H1 (cell line): ENCODE measurements at regions not wholly inside any gene's neighbourhood (a gene's known extent, or its start where the extent isn't known, plus 50 kb on each side); places are given as distances from the start of the nearest gene placed in this dataset.

ENCODE experiments used
- CTCF ChIA-PET: fragments of 300-600 bp; sonication (Branson Sonifier 250); formaldehyde crosslinking; loops from one replicate; lab custom pipeline; 2021; ENCODE audit not compliant: partially characterized antibody; lab: Charles Lee
- POLR2A ChIA-PET: fragments of 300-600 bp; sonication (Branson Sonifier 250); formaldehyde crosslinking; loops from one replicate; lab custom pipeline; 2021; ENCODE audit warnings: inconsistent platforms; ENCODE audit not compliant: partially characterized antibody; lab: Charles Lee
- DNase-seq, 2 experiments: peaks; one replicate each; pipeline versions ENCODE4 v3.0.0 to v3.0.0-alpha.2; 2010 to 2022; ENCODE audit warnings: low spot score in 2 of 2, low read depth in 1 of 2, mixed read lengths in 1 of 2
- FAIRE-seq: peaks from 2 replicates; lab custom pipeline; 2011; peaks lifted over from hg19 to GRCh38; lab: Jason Lieb, UNC
- H2AFZ ChIP-seq: 2 replicates; pipeline ENCODE4 v1.8.1; 2012; ENCODE audit warnings: low read length, inconsistent platforms
- H2AK5ac ChIP-seq: 2 replicates; pipeline ENCODE4 v1.6.1; 2013; ENCODE audit warnings: low read depth, low read length
- H2BK120ac ChIP-seq: replicated peaks from 2 replicates; pipeline ENCODE3; 2013; ENCODE audit warnings: low read depth, low read length, inconsistent platforms
- H2BK12ac ChIP-seq: 2 replicates; pipeline ENCODE4 v1.6.1; 2013; ENCODE audit warnings: low read depth, low read length
- H2BK15ac ChIP-seq: 2 replicates; pipeline ENCODE4 v1.6.1; 2013; ENCODE audit warnings: low read length
- H2BK20ac ChIP-seq: 2 replicates; pipeline ENCODE4 v1.6.1; 2013; ENCODE audit warnings: low read length
- H2BK5ac ChIP-seq: 2 replicates; pipeline ENCODE4 v1.6.1; 2013; ENCODE audit warnings: low read depth, low read length
- H3K14ac ChIP-seq: 2 replicates; pipeline ENCODE4 v1.6.1; 2013; ENCODE audit warnings: inconsistent platforms; ENCODE audit not compliant: insufficient read length
- H3K18ac ChIP-seq: 2 replicates; pipeline ENCODE4 v1.6.1; 2013; ENCODE audit warnings: low read length; ENCODE audit errors: extremely low read depth
- H3K23ac ChIP-seq: 2 replicates; pipeline ENCODE4 v1.6.1; 2013; ENCODE audit warnings: inconsistent platforms; ENCODE audit not compliant: insufficient read length
- H3K23me2 ChIP-seq: 2 replicates; pipeline ENCODE4 v1.6.1; 2013; ENCODE audit warnings: low read depth, low read length
- H3K27ac ChIP-seq: 2 replicates; pipeline ENCODE4 v1.6.1; 2011; ENCODE audit warnings: low read depth, low read length, inconsistent platforms
- H3K27me3 ChIP-seq, 4 experiments: replicated peaks in 1 of 4; 1 replicate in 1 of 4; 2 replicates in 3 of 4; pipeline versions ENCODE4 v1.6.1 to v1.8.1; 2011 to 2013; ENCODE audit warnings: low read length in 3 of 4, mild to moderate bottlenecking in 3 of 4, inconsistent platforms in 2 of 4, mixed read lengths in 2 of 4, moderate library complexity in 1 of 4; ENCODE audit not compliant: control insufficient read depth in 3 of 4, insufficient read depth in 3 of 4; ENCODE audit errors: extremely low read depth in 1 of 4
- H3K36me3 ChIP-seq, 4 experiments: 2 replicates each; pipeline versions ENCODE4 v1.6.1 to v1.8.1; 2011 to 2013; ENCODE audit warnings: mild to moderate bottlenecking in 4 of 4, low read length in 3 of 4, moderate library complexity in 2 of 4, control low read depth in 1 of 4, inconsistent platforms in 1 of 4; ENCODE audit not compliant: insufficient read depth in 4 of 4, control insufficient read depth in 2 of 4
- H3K4ac ChIP-seq: replicated peaks from 2 replicates; pipeline ENCODE3; 2013; ENCODE audit warnings: low read length, low read depth, mixed read lengths, inconsistent platforms; ENCODE audit not compliant: insufficient read length
- H3K4me1 ChIP-seq, 4 experiments: replicated peaks in 1 of 4; 1 replicate in 1 of 4; 2 replicates in 3 of 4; pipeline versions ENCODE4 v1.6.1 to v1.8.1; 2011 to 2013; ENCODE audit warnings: low read length in 3 of 4, inconsistent platforms in 2 of 4, mixed read lengths in 1 of 4; ENCODE audit not compliant: insufficient read depth in 4 of 4, control insufficient read depth in 3 of 4
- H3K4me2 ChIP-seq, 2 experiments: 2 replicates each; pipeline versions ENCODE4 v1.6.1 to v1.8.1; 2011 to 2013; ENCODE audit warnings: low read depth in 2 of 2, low read length in 2 of 2, control low read depth in 1 of 2, inconsistent platforms in 1 of 2, mild to moderate bottlenecking in 1 of 2; ENCODE audit not compliant: insufficient read depth in 1 of 2
- H3K4me3 ChIP-seq, 4 experiments: fragments of 200-600, 300-600 bp in 1 of 4; sonication (generic), shearing (Covaris generic), sonication (Bioruptor Twin) in 1 of 4; 2 replicates each; pipeline versions ENCODE4 v1.5.1 to v1.8.1; 2011 to 2016; ENCODE audit warnings: low read length in 4 of 4, low read depth in 3 of 4, control low read depth in 2 of 4, inconsistent platforms in 2 of 4, mild to moderate bottlenecking in 2 of 4, mixed read lengths in 1 of 4, moderate library complexity in 1 of 4; ENCODE audit not compliant: insufficient read depth in 2 of 4; ENCODE audit errors: extremely low read depth in 1 of 4
- H3K56ac ChIP-seq: replicated peaks from 2 replicates; pipeline ENCODE3; 2013; ENCODE audit warnings: low read depth, mild to moderate bottlenecking, mixed read lengths, low read length, inconsistent platforms; ENCODE audit not compliant: insufficient read length
- H3K79me1 ChIP-seq: 2 replicates; pipeline ENCODE4 v1.6.1; 2013; ENCODE audit warnings: low read depth, low read length, control low read depth
- H3K79me2 ChIP-seq, 2 experiments: 2 replicates each; pipeline versions ENCODE4 v1.6.1 to v1.8.1; 2012 to 2013; ENCODE audit warnings: low read length in 2 of 2, mild to moderate bottlenecking in 2 of 2, inconsistent platforms in 1 of 2; ENCODE audit not compliant: insufficient read depth in 2 of 2, control insufficient read depth in 1 of 2
- H3K9ac ChIP-seq, 4 experiments: replicated peaks in 1 of 4; 1 replicate in 1 of 4; 2 replicates in 3 of 4; pipeline versions ENCODE4 v1.6.1 to v1.8.1; 2011 to 2013; ENCODE audit warnings: low read depth in 3 of 4, low read length in 3 of 4, control low read depth in 2 of 4, mild to moderate bottlenecking in 2 of 4, moderate library complexity in 2 of 4, inconsistent platforms in 1 of 4; ENCODE audit errors: extremely low read depth in 1 of 4
- H3K9me3 ChIP-seq, 2 experiments: 2 replicates each; pipeline versions ENCODE4 v1.6.1 to v1.8.1; 2012 to 2013; ENCODE audit warnings: mild to moderate bottlenecking in 2 of 2, moderate library complexity in 2 of 2, control low read depth in 1 of 2, inconsistent platforms in 1 of 2, low read depth in 1 of 2, low read length in 1 of 2, mixed read lengths in 1 of 2; ENCODE audit not compliant: insufficient read depth in 2 of 2
- H4K20me1 ChIP-seq, 2 experiments: replicated peaks in 1 of 2; 2 replicates each; pipeline versions ENCODE3 to v1.8.1; 2011 to 2013; ENCODE audit warnings: inconsistent platforms in 2 of 2, low read length in 2 of 2, mild to moderate bottlenecking in 1 of 2; ENCODE audit not compliant: insufficient read depth in 2 of 2, control insufficient read depth in 1 of 2
- H4K5ac ChIP-seq: 2 replicates; pipeline ENCODE4 v1.6.1; 2013; ENCODE audit warnings: low read length, low read depth, mixed read lengths, inconsistent platforms; ENCODE audit not compliant: insufficient read length
- H4K8ac ChIP-seq: 2 replicates; pipeline ENCODE4 v1.8.0; 2013; ENCODE audit warnings: mild to moderate bottlenecking, moderate library complexity, low read length, inconsistent platforms; ENCODE audit not compliant: insufficient read depth; ENCODE audit errors: extremely low read depth
- H4K91ac ChIP-seq: replicated peaks from 2 replicates; pipeline ENCODE3; 2013; ENCODE audit warnings: low read length, mixed read lengths, inconsistent platforms; ENCODE audit not compliant: insufficient read length
- ATF2 ChIP-seq: IDR thresholded peaks from 2 replicates; pipeline ENCODE4 v1.6.1; 2012; ENCODE audit warnings: low read length, inconsistent platforms
- BACH1 ChIP-seq: IDR thresholded peaks from 2 replicates; pipeline ENCODE4 v1.6.1; 2012; ENCODE audit warnings: low read length, improper control_type of control experiment
- BCL11A ChIP-seq, 2 experiments: IDR thresholded peaks; one replicate each; pipeline ENCODE4 v1.6.1; 2011; ENCODE audit warnings: low read depth in 2 of 2, low read length in 2 of 2, mild to moderate bottlenecking in 2 of 2
- BRCA1 ChIP-seq: IDR thresholded peaks from 2 replicates; pipeline ENCODE4 v1.6.1; 2012; ENCODE audit warnings: low read depth, low read length, improper control_type of control experiment
- CREB1 ChIP-seq: IDR thresholded peaks from 2 replicates; pipeline ENCODE4 v1.6.1; 2012; ENCODE audit warnings: inconsistent platforms
- RBBP5 ChIP-seq: IDR thresholded peaks from 2 replicates; pipeline ENCODE4 v1.7.1; 2012; ENCODE audit warnings: low read depth, mild to moderate bottlenecking, inconsistent platforms, low read length, moderate library complexity, borderline replicate concordance
- SIN3A ChIP-seq, 2 experiments: IDR thresholded peaks in 1 of 2; conservative IDR thresholded peaks in 1 of 2; 2 replicates each; pipeline ENCODE4 v1.6.1; 2011 to 2012; ENCODE audit warnings: low read length in 2 of 2, improper control_type of control experiment in 1 of 2, low read depth in 1 of 2, mild to moderate bottlenecking in 1 of 2
- SIRT6 ChIP-seq: IDR thresholded peaks from one replicate; pipeline ENCODE4 v1.7.1; 2012; ENCODE audit warnings: low read length, inconsistent platforms
- TCF12 ChIP-seq: IDR thresholded peaks from 2 replicates; pipeline ENCODE4 v1.6.1; 2011; ENCODE audit warnings: low read depth, mild to moderate bottlenecking, low read length
- TEAD4 ChIP-seq: IDR thresholded peaks from 2 replicates; pipeline ENCODE4 v1.6.1; 2012; ENCODE audit warnings: low read depth, low read length, inconsistent platforms, mixed read lengths
- WGBS, 2 experiments: shearing (Covaris generic) in 1 of 2; methylation state at CpG; one replicate each; pipeline versions ENCODE4 v1.1.6 to v1.1.7; 2013 to 2015; ENCODE audit warnings: low lambda C conversion rate in 2 of 2, mixed read lengths in 2 of 2, inconsistent platforms in 1 of 2, low coverage in 1 of 2, missing lambda C conversion rate in 1 of 2; ENCODE audit not compliant: insufficient replicate concordance in 2 of 2, insufficient coverage in 1 of 2, insufficient read length in 1 of 2; ENCODE audit errors: extremely low coverage in 1 of 2, missing lambda C conversion rate in 1 of 2; 5-methylcytosine and 5-hydroxymethylcytosine counted together

DNA sequence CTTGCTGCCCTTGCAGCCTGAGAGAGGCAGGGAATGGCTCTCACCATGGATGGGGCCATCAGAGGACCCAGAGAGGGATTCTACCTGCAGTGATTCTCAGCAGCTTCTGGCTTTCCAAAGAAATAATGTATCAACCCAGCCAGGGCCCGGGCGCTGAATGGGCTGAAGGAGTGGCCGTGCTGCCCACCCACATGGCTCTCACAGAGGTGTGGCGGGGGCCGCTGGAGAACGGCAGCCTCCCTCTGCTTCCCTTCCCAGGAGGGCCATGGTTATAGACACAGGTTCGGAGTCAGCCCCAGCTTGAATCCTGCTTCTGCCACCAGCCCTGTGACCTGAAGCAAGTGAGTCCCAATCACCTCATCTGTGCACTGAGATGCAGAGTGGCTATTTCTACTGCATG lies 82.7 kb downstream of the THAP12 start:
- no peak overlapping the region for H2BK5ac ChIP-seq
- no peak overlapping the region for H4K5ac ChIP-seq
- H3K4ac ChIP-seq: no peak overlapping the region
- no peak overlapping the region for H2AFZ ChIP-seq
- CTCF ChIA-PET: interaction anchor here (0.7 to 1.6 kb wide), 4 partner anchors 10 to 50 kb away, joined by 3 to 5 read pairs (median 4); no protein-coding TSS in a partner anchor
- no peak overlapping the region for H4K91ac ChIP-seq
- no peak overlapping the region for H3K4me3 ChIP-seq
- H3K36me3 ChIP-seq: no peaks in the 10 kb centered on the region
- H2BK20ac ChIP-seq: no peak overlapping the region
- POLR2A ChIA-PET: no interaction called here
- H3K56ac ChIP-seq: no peak overlapping the region
- FAIRE-seq: no peak
- H3K27me3 ChIP-seq: no peaks in the 10 kb centered on the region; a peak in 1 of 7 replicates
- H3K9ac ChIP-seq: no peak overlapping the region
- H3K18ac ChIP-seq: no peak overlapping the region; the same call in 1 of the 2 replicates
- H4K20me1 ChIP-seq: no peaks in the 10 kb centered on the region
- no peaks in the 10 kb centered on the region for H3K23me2 ChIP-seq
- no peak overlapping the region for H2BK15ac ChIP-seq
- no peak for TF ChIP-seq BCL11A (IDR thresholded peaks at IDR 0.05; ENCODE audit: low read depth in 2 of 2, low read length in 2 of 2)
- TF ChIP-seq CREB1: no peak
- TF ChIP-seq BACH1: no peak
- TF ChIP-seq ATF2: no peak
- no peak for TF ChIP-seq BRCA1
- no peak for TF ChIP-seq SIN3A (conservative IDR thresholded peaks at IDR 0.05 in 1 of 2, IDR thresholded peaks at IDR 0.05 in 1 of 2; ENCODE audit: low read depth in 1 of 2, low read length in 2 of 2)
- TF ChIP-seq RBBP5: no peak
- TF ChIP-seq TCF12: no peak
- TF ChIP-seq SIRT6: no peak
- TF ChIP-seq TEAD4: no peak
- TF ChIP-seq, all 59 proteins: peak for 0
- no peak overlapping the region for H2AK5ac ChIP-seq
- peaks cover 0 to 2% (median 0%) of the 10 kb centered on the region in 4 experiments; a peak in 1 of 7 replicates for H3K4me1 ChIP-seq
- no peak overlapping the region for H3K14ac ChIP-seq
- no peak for DNase-seq
- H3K4me2 ChIP-seq: no peak overlapping the region
- no peak overlapping the region for H2BK12ac ChIP-seq
- 89% methylated on average over 7 of the region's 7 CpGs; no CpG with 5 or more reads in 1 of the 2 experiments for WGBS, 2 experiments
- no peaks in the 10 kb centered on the region for H3K79me1 ChIP-seq
- no peak overlapping the region; the same call in 1 of the 2 replicates for H4K8ac ChIP-seq
- H3K27ac ChIP-seq: no peak overlapping the region
- H2BK120ac ChIP-seq: no peak overlapping the region
- H3K9me3 ChIP-seq: no peaks in the 10 kb centered on the region
- H3K79me2 ChIP-seq: no peaks in the 10 kb centered on the region
- no peak overlapping the region for H3K23ac ChIP-seq
